SH-SY5Y (cell line): ENCODE measurements at regions not wholly inside any gene's neighbourhood (a gene's known extent, or its start where the extent isn't known, plus 50 kb on each side); places are given as distances from the start of the nearest gene placed in this dataset.

Experiments used
- GATA2 ChIP-seq: IDR thresholded peaks from 2 replicates; pipeline ENCODE4 v1.6.1; 2011; ENCODE audit warnings: mild to moderate bottlenecking, low read depth, low read length
- GATA3 ChIP-seq: IDR thresholded peaks from 2 replicates; pipeline ENCODE4 v1.6.1; 2011; ENCODE audit warnings: low read depth, mild to moderate bottlenecking, low read length, moderate library complexity

DNA sequence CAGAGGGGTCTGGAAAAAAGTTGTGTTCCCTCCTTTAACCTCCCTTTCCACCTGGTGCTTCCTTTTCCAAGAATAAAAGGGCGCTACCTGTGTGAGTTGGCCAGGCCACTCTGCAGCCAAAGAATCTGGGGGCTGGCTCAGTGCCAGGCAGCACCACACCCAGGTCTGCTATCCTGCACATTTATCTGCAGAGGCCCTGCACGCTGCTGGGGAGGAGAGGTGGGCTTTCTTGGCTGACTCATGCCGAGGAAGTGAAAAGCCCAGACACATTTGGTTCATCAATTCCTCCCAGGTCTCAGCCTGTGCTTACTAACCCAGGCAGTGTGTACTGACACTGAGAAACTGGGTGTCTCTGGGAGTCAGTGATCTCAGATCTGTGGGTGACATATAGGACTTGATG lies 79.8 kb upstream of the F3 start:
- TF ChIP-seq GATA2 (no peak), GATA3 (no peak)
